ENCODE measurements at regions not wholly inside any gene's neighbourhood (a gene's known extent, or its start where the extent isn't known, plus 50 kb on each side); places are given as distances from the start of the nearest gene placed in this dataset.
A peak's percentile ranks its signal among the peaks of the same experiment; 100 is the strongest.

- no peak overlapping the region for H3K9ac ChIP-seq (ENCODE audit: insufficient read depth, low read depth, low read length)
- no peak overlapping the region for H2AFZ ChIP-seq (ENCODE audit: low read length)
- ATAC-seq, result no peak
- no peak for DNase-seq (ENCODE audit: low spot score)
- TF ChIP-seq MAFK (conservative IDR thresholded peaks at IDR 0.05 in 1 of 2, IDR thresholded peaks at IDR 0.05 in 1 of 2; ENCODE audit: low read length in 2 of 2) (peak; percentile 27 to 69; a peak in 2 of 4 replicates), ZSCAN22 (CRISPR knock-in tag; IDR thresholded peaks at IDR 0.05) (no peak), MAFF (IDR thresholded peaks at IDR 0.05; ENCODE audit: low read depth, low read length) (peak; percentile 51; the same call in 1 of the 2 replicates)
- H3K79me2 ChIP-seq (ENCODE audit: insufficient read depth, low read length), result no peaks in the 10 kb centered on the region
- ChIA-PET POLR2A (no interaction called here), CTCF (ENCODE audit: low intra/inter-chr PET ratio, low total read pairs) (no interaction called here)
- no peak overlapping the region for H3K27ac ChIP-seq (ENCODE audit: extremely low read length, insufficient read depth, low read length)
- H3K9me3 ChIP-seq (ENCODE audit: low read length), result no peaks in the 10 kb centered on the region
- no peaks in the 10 kb centered on the region for H3K27me3 ChIP-seq (ENCODE audit: control insufficient read depth in 1 of 2, insufficient read depth in 2 of 2, low read length in 2 of 2)
- intact Hi-C loops (cut with micrococcal nuclease; ENCODE audit: unreplicated experiment), result no loop called here
- WGBS (ENCODE audit: low lambda C conversion rate), result 16% methylated on average over 6 of the region's 6 CpGs
- no peak overlapping the region for H3K4me2 ChIP-seq (ENCODE audit: low read depth, low read length)
- no peak overlapping the region for H3K4me3 ChIP-seq (replicated peaks in 1 of 3; ENCODE audit: insufficient read depth in 1 of 3, low read depth in 2 of 3, low read length in 3 of 3)
- in situ Hi-C loops (cut with HindIII; ENCODE audit: extremely low pct_ligation_motif_present, low pct_unique_long_range_greater_than_20kb), result no loop called here
- H4K20me1 ChIP-seq (ENCODE audit: insufficient read depth, low read length), result no peaks in the 10 kb centered on the region
- no TSS peak for BruUV-seq (replicated peaks)
- FAIRE-seq, result no peak
- no peaks in the 10 kb centered on the region for H3K36me3 ChIP-seq (replicated peaks in 1 of 2; ENCODE audit: control insufficient read depth in 1 of 2, insufficient read depth in 2 of 2, low read length in 2 of 2)
- H3K4me1 ChIP-seq (ENCODE audit: insufficient read depth, low read length), result no peaks in the 10 kb centered on the region
Measured at GRCh38 chr5:125813221-125813974, 609.8 kb upstream of the GRAMD2B start.

- H3K4me1 ChIP-seq (ENCODE audit: insufficient read depth, low read length), result no peaks in the 10 kb centered on the region
- H3K4me3 ChIP-seq (replicated peaks in 1 of 3; ENCODE audit: insufficient read depth in 1 of 3, low read depth in 2 of 3, low read length in 3 of 3), result no peak overlapping the region
- 3% methylated on average over 2 of the region's 2 CpGs for WGBS (ENCODE audit: low lambda C conversion rate)
- no TSS peak for BruUV-seq (replicated peaks)
- no peak overlapping the region for H2AFZ ChIP-seq (ENCODE audit: low read length)
- no peaks in the 10 kb centered on the region for H4K20me1 ChIP-seq (ENCODE audit: insufficient read depth, low read length)
- ATAC-seq (no peak), DNase-seq (ENCODE audit: low spot score) (no peak), FAIRE-seq (no peak)
- intact Hi-C loops (cut with micrococcal nuclease; ENCODE audit: unreplicated experiment) (no loop called here), in situ Hi-C loops (cut with HindIII; ENCODE audit: extremely low pct_ligation_motif_present, low pct_unique_long_range_greater_than_20kb) (no loop called here)
- H3K4me2 ChIP-seq (ENCODE audit: low read depth, low read length), result no peak overlapping the region
- H3K9ac ChIP-seq (ENCODE audit: insufficient read depth, low read depth, low read length), result no peak overlapping the region
- H3K27me3 ChIP-seq (ENCODE audit: control insufficient read depth in 1 of 2, insufficient read depth in 2 of 2, low read length in 2 of 2), result no peaks in the 10 kb centered on the region
- POLR2A ChIA-PET, result no interaction called here
- CTCF ChIA-PET (ENCODE audit: low intra/inter-chr PET ratio, low total read pairs), result no interaction called here
- H3K36me3 ChIP-seq (replicated peaks in 1 of 2; ENCODE audit: control insufficient read depth in 1 of 2, insufficient read depth in 2 of 2, low read length in 2 of 2), result no peaks in the 10 kb centered on the region
- H3K27ac ChIP-seq (ENCODE audit: extremely low read length, insufficient read depth, low read length), result no peak overlapping the region
- no peaks in the 10 kb centered on the region for H3K79me2 ChIP-seq (ENCODE audit: insufficient read depth, low read length)
- H3K9me3 ChIP-seq (ENCODE audit: low read length), result no peaks in the 10 kb centered on the region
- TF ChIP-seq NCOA2 (CRISPR knock-in tag; IDR thresholded peaks at IDR 0.05) (no peak), ZEB1 (IDR thresholded peaks at IDR 0.05; ENCODE audit: insufficient replicate concordance, low read depth) (no peak), ATF1 (CRISPR knock-in tag; IDR thresholded peaks at IDR 0.05) (no peak), ZNF350 (CRISPR knock-in tag; IDR thresholded peaks at IDR 0.05; ENCODE audit: borderline replicate concordance, low read depth) (no peak), ATAD3A (CRISPR knock-in tag; IDR thresholded peaks at IDR 0.05) (no peak), NFE2 (CRISPR knock-in tag; IDR thresholded peaks at IDR 0.05) (no peak), PRPF4 (IDR thresholded peaks at IDR 0.05; ENCODE audit: low read depth, low read length, poor library complexity, severe bottlenecking) (no peak), HNF1A (IDR thresholded peaks at IDR 0.05; ENCODE audit: low read depth) (no peak), HNF1A (CRISPR knock-in tag; IDR thresholded peaks at IDR 0.05; ENCODE audit: borderline replicate concordance) (no peak), HNRNPK (IDR thresholded peaks at IDR 0.05; ENCODE audit: low read depth, low read length, poor library complexity, severe bottlenecking) (no peak), NR3C1 (CRISPR knock-in tag; IDR thresholded peaks at IDR 0.05) (no peak), TRIM22 (IDR thresholded peaks at IDR 0.05) (no peak)
Measured at GRCh38 chr5:125814119-125814518, 609.1 kb upstream of the GRAMD2B start.

All from HepG2 (cell line).